HFFc6 (cell line): ENCODE measurements at regions not wholly inside any gene's neighbourhood (a gene's known extent, or its start where the extent isn't known, plus 50 kb on each side); places are given as distances from the start of the nearest gene placed in this dataset.

Source experiments
- DNase-seq: peaks from one replicate; pipeline ENCODE4 v3.0.0-alpha.2; 2018
- H3K27ac Mint-ChIP-seq: 2 replicates; pipeline ENCODE4 v1.8.0; 2020; ENCODE audit warnings: mild to moderate bottlenecking, mixed read lengths
- H3K27me3 Mint-ChIP-seq: 2 replicates; pipeline ENCODE4 v1.8.0; 2021; ENCODE audit warnings: mild to moderate bottlenecking, moderate library complexity, mixed read lengths; ENCODE audit not compliant: insufficient read depth
- H3K36me3 Mint-ChIP-seq: 2 replicates; pipeline ENCODE4 v1.8.0; 2021; ENCODE audit warnings: low read depth, mixed read lengths
- H3K4me1 Mint-ChIP-seq: 2 replicates; pipeline ENCODE4 v1.8.0; 2020; ENCODE audit warnings: low read depth, mixed read lengths
- H3K4me3 Mint-ChIP-seq: 2 replicates; pipeline ENCODE4 v1.8.0; 2020; ENCODE audit warnings: mild to moderate bottlenecking, moderate library complexity, mixed read lengths
- H3K9me3 Mint-ChIP-seq: 2 replicates; pipeline ENCODE4 v1.8.0; 2020; ENCODE audit warnings: mild to moderate bottlenecking, mixed read lengths
- TF ChIP-seq, protein P1 (sequence below): fragments of 200-600 bp; sonication (generic); IDR thresholded peaks from 2 replicates; pipeline ENCODE4 v1.5.0; 2021; ENCODE audit warnings: antibody characterized with exemption, mild to moderate bottlenecking

DNA sequence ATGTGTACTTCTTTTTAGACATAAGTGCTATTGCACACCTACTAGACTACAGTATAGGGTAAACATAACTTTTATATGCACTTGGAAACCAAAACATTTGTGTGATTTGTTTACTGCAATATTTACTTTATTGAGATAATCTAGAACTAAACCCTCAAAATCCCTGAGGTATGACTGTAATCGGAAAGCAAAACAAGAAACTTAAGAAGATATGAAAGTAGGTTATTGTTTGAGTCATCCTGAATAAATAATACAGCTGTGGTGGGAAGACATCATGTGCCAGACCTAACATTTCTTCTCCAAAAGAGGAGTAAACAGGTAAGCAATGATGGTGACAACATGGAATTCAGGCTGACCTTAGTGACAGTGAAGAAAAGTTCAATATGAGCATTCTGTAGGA is 765.5 kb downstream of the OTOL1 start:
- Mint-ChIP-seq H3K36me3 (no peaks in the 10 kb centered on the region), H3K9me3 (no peaks in the 10 kb centered on the region), H3K27me3 (no peaks in the 10 kb centered on the region), H3K4me1 (no peaks in the 10 kb centered on the region), H3K4me3 (no peak overlapping the region), H3K27ac (no peak overlapping the region)
- DNase-seq, result no peak
- TF ChIP-seq, protein P1, sequence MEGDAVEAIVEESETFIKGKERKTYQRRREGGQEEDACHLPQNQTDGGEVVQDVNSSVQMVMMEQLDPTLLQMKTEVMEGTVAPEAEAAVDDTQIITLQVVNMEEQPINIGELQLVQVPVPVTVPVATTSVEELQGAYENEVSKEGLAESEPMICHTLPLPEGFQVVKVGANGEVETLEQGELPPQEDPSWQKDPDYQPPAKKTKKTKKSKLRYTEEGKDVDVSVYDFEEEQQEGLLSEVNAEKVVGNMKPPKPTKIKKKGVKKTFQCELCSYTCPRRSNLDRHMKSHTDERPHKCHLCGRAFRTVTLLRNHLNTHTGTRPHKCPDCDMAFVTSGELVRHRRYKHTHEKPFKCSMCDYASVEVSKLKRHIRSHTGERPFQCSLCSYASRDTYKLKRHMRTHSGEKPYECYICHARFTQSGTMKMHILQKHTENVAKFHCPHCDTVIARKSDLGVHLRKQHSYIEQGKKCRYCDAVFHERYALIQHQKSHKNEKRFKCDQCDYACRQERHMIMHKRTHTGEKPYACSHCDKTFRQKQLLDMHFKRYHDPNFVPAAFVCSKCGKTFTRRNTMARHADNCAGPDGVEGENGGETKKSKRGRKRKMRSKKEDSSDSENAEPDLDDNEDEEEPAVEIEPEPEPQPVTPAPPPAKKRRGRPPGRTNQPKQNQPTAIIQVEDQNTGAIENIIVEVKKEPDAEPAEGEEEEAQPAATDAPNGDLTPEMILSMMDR, result no peak

DNA sequence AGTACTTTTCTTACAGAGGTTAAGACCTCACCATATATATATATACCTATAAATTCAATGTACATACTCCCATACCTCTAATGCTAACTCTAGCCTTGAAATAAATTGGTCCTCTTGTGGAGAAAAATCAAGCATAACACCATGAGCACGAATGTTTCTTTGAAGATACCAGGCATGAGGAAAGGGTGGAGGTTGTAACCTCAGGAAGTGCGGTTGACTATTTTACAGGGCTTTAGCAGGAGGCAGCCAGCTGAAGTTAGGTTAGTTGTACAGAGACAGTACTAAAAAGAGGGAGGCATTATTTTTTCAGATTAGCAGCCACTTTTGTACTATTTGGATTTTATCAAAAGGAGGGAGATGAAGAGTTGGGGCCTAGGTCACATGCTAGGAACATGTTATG is 767.0 kb downstream of the OTOL1 start:
- DNase-seq, result no peak
- no peaks in the 10 kb centered on the region for H3K9me3 Mint-ChIP-seq
- no peaks in the 10 kb centered on the region for H3K36me3 Mint-ChIP-seq
- no peak overlapping the region for H3K4me3 Mint-ChIP-seq
- H3K4me1 Mint-ChIP-seq, result no peaks in the 10 kb centered on the region
- H3K27ac Mint-ChIP-seq, result no peak overlapping the region
- H3K27me3 Mint-ChIP-seq, result no peaks in the 10 kb centered on the region
- TF ChIP-seq, protein P1, result no peak

DNA sequence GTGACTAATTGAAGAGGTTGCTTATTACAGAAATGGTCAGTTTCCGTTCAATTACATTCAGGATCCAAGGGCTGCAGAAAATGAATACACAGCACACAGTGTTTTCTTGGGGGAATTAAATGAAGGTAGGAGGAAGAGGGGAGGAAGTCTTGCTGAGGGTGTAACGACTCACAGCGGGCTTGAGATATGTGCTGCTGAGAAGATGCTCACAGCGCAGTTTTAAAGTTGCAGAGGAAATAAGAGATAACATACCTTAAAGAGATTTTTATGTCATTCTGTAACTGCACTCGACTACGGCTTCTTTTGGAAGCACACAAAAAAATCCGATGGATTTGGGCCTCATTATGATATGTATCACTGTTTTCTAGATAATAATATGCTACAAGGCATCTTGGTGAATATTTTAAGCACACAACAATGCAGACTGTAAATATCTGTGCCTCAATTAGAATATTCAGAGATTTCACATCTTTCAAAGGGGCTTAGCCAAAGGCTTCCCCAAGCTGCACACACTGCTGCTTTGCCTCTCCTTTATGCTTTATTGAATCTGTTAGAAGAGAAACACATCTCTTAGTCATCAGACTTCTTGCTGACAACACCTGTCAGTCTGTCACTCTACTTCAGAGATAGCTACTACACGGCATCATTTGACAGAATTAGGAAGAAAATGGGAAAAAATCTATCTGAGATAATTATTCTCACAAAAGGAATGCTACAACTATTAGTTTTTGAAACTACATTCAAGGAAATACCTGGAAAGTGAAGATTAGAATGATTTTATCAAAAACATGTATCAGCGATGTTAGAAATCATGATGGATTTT is 773.2 kb downstream of the OTOL1 start:
- Mint-ChIP-seq H3K36me3 (no peaks in the 10 kb centered on the region), H3K27me3 (no peaks in the 10 kb centered on the region), H3K4me1 (no peaks in the 10 kb centered on the region)

DNA sequence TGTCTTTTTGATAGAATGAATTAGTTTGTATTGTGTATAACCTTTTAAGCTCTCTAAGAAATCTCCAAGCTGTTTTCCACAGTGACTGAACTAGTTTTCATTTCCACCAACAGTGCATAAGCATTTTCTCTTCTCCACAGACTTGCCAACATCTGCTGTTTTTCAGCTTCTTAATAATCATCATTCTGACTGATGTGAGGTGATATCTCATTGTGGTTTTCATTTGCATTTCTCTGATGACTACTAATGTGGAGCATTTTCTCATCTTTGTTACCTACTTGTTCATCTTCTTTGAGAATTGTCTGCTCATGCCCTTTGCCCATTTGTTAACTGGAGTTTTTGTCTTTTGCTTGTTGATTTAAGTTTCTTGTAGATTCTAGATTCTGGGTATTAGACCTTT is 777.5 kb downstream of the OTOL1 start:
- TF ChIP-seq, protein P1, result no peak
- DNase-seq, result no peak
- Mint-ChIP-seq H3K4me1 (no peaks in the 10 kb centered on the region), H3K27ac (no peak overlapping the region), H3K36me3 (no peaks in the 10 kb centered on the region), H3K9me3 (no peaks in the 10 kb centered on the region), H3K4me3 (no peak overlapping the region), H3K27me3 (no peaks in the 10 kb centered on the region)

More for the DNA sequence above, 773.2 kb downstream of the OTOL1 start:
- DNase-seq, result no peak
- Mint-ChIP-seq H3K9me3 (no peaks in the 10 kb centered on the region), H3K27ac (no peak overlapping the region), H3K4me3 (no peak overlapping the region)
- TF ChIP-seq, protein P1, result no peak

DNA sequence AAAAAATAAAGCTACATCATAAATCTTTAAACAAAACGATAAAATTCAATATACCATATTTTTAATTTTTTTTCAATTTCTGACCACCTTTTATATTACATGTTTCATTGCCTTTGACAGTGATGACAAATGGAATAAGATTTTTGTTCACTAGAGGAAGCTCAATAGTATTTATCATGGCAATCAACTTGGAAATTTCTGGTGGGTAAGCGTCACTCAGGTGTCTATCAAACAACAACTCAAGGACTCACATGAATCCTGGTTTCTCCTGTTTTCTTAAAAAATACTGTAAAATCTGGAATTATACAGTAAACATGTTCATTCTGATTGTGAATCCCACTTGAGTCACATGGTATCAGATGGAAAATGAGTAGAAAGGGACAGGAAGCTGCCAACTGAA is 782.2 kb downstream of the OTOL1 start:
- H3K27me3 Mint-ChIP-seq, result no peaks in the 10 kb centered on the region

More for the DNA sequence above, 782.2 kb downstream of the OTOL1 start:
- DNase-seq, result no peak
- no peaks in the 10 kb centered on the region for H3K36me3 Mint-ChIP-seq
- TF ChIP-seq, protein P1, result no peak
- H3K9me3 Mint-ChIP-seq, result no peaks in the 10 kb centered on the region
- H3K4me1 Mint-ChIP-seq, result no peaks in the 10 kb centered on the region
- H3K27ac Mint-ChIP-seq, result no peak overlapping the region
- no peak overlapping the region for H3K4me3 Mint-ChIP-seq
